ENCODE measurements at regions not wholly inside any gene's neighbourhood (a gene's known extent, or its start where the extent isn't known, plus 50 kb on each side); places are given as distances from the start of the nearest gene placed in this dataset.
A peak's percentile ranks its signal among the peaks of the same experiment; 100 is the strongest.

DNA sequence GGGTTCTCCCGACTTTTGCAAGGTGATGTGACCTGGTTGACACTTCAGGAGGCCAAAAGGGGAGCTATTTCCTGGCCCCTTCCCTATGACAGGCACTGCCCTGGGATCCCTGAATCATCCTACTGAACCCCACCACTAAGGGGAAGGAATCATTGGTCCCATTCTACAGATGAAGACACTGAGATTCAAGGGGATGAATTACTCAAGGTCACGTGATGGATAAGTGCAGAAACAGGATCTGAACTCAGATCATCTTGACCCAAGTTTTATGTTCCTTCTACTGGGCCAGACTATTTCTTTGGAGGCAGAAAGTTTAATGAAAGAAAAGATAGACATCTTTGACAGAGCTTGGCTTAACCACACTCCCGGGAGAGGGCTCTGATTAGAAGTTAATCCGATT is 258.7 kb downstream of the RRAGC start:
- no peaks in the 10 kb centered on the region for H4K20me1 ChIP-seq (replicated peaks; ENCODE audit: control insufficient read depth, insufficient read depth, low read length)
- no peak overlapping the region for H3K27ac ChIP-seq (ENCODE audit: extremely low read depth, low read depth, low read length)
- no peaks in the 10 kb centered on the region for H3K36me3 ChIP-seq (ENCODE audit: control insufficient read depth, insufficient read depth, low read length)
- no peak overlapping the region for H3K4me3 ChIP-seq
- TF ChIP-seq RBM25 (IDR thresholded peaks at IDR 0.05; ENCODE audit: low read depth, low read length, severe bottlenecking): peak; percentile 58
- no peak for TF ChIP-seq ZKSCAN3 (CRISPR knock-in tag; IDR thresholded peaks at IDR 0.05)
- no peak for TF ChIP-seq CTBP1 (IDR thresholded peaks at IDR 0.05; ENCODE audit: borderline replicate concordance)
- no peak for TF ChIP-seq FOXA3 (CRISPR knock-in tag; conservative IDR thresholded peaks at IDR 0.05 in 1 of 2, IDR thresholded peaks at IDR 0.05 in 1 of 2)
- TF ChIP-seq RAD51 (IDR thresholded peaks at IDR 0.05; ENCODE audit: borderline replicate concordance, low read depth): peak; percentile 58; the same call in 1 of the 2 replicates
- TF ChIP-seq CHD4 (IDR thresholded peaks at IDR 0.05; ENCODE audit: insufficient read depth, insufficient replicate concordance, low read depth, low read length, poor library complexity, severe bottlenecking): no peak
- TF ChIP-seq, protein P1, sequence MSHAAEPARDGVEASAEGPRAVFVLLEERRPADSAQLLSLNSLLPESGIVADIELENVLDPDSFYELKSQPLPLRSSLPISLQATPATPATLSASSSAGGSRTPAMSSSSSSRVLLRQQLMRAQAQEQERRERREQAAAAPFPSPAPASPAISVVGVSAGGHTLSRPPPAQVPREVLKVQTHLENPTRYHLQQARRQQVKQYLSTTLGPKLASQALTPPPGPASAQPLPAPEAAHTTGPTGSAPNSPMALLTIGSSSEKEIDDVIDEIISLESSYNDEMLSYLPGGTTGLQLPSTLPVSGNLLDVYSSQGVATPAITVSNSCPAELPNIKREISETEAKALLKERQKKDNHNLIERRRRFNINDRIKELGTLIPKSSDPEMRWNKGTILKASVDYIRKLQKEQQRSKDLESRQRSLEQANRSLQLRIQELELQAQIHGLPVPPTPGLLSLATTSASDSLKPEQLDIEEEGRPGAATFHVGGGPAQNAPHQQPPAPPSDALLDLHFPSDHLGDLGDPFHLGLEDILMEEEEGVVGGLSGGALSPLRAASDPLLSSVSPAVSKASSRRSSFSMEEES (CRISPR knock-in tag; IDR thresholded peaks at IDR 0.05): peak; percentile 94
- no peak for TF ChIP-seq ZFP1 (CRISPR knock-in tag; IDR thresholded peaks at IDR 0.05)
- no peak for TF ChIP-seq FOXA1 (IDR thresholded peaks at IDR 0.05; ENCODE audit: borderline replicate concordance)
- TF ChIP-seq, protein P2, sequence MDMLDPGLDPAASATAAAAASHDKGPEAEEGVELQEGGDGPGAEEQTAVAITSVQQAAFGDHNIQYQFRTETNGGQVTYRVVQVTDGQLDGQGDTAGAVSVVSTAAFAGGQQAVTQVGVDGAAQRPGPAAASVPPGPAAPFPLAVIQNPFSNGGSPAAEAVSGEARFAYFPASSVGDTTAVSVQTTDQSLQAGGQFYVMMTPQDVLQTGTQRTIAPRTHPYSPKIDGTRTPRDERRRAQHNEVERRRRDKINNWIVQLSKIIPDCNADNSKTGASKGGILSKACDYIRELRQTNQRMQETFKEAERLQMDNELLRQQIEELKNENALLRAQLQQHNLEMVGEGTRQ (CRISPR knock-in tag; IDR thresholded peaks at IDR 0.05): peak; percentile 52
- TF ChIP-seq, protein P3, sequence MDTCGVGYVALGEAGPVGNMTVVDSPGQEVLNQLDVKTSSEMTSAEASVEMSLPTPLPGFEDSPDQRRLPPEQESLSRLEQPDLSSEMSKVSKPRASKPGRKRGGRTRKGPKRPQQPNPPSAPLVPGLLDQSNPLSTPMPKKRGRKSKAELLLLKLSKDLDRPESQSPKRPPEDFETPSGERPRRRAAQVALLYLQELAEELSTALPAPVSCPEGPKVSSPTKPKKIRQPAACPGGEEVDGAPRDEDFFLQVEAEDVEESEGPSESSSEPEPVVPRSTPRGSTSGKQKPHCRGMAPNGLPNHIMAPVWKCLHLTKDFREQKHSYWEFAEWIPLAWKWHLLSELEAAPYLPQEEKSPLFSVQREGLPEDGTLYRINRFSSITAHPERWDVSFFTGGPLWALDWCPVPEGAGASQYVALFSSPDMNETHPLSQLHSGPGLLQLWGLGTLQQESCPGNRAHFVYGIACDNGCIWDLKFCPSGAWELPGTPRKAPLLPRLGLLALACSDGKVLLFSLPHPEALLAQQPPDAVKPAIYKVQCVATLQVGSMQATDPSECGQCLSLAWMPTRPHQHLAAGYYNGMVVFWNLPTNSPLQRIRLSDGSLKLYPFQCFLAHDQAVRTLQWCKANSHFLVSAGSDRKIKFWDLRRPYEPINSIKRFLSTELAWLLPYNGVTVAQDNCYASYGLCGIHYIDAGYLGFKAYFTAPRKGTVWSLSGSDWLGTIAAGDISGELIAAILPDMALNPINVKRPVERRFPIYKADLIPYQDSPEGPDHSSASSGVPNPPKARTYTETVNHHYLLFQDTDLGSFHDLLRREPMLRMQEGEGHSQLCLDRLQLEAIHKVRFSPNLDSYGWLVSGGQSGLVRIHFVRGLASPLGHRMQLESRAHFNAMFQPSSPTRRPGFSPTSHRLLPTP (IDR thresholded peaks at IDR 0.05; ENCODE audit: borderline replicate concordance, extremely low read depth, insufficient read length): no peak
- TF ChIP-seq ESRRA (IDR thresholded peaks at IDR 0.05; ENCODE audit: borderline replicate concordance, low read depth): peak; percentile 47; the same call in 1 of the 2 replicates
- no peak for TF ChIP-seq EP300 (IDR thresholded peaks at IDR 0.05; ENCODE audit: low read length)
- TF ChIP-seq, protein P4, sequence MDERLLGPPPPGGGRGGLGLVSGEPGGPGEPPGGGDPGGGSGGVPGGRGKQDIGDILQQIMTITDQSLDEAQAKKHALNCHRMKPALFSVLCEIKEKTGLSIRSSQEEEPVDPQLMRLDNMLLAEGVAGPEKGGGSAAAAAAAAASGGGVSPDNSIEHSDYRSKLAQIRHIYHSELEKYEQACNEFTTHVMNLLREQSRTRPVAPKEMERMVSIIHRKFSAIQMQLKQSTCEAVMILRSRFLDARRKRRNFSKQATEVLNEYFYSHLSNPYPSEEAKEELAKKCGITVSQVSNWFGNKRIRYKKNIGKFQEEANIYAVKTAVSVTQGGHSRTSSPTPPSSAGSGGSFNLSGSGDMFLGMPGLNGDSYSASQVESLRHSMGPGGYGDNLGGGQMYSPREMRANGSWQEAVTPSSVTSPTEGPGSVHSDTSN (CRISPR knock-in tag; IDR thresholded peaks at IDR 0.05; ENCODE audit: low read depth): no peak
- TF ChIP-seq, protein P4 (tag; conservative IDR thresholded peaks at IDR 0.05; ENCODE audit: low read depth): no peak
- TF ChIP-seq CBFA2T2 (conservative IDR thresholded peaks at IDR 0.05): 0 out of 2 replicates have a peak, but pooled peaks have one; percentile 16
- DNase-seq (ENCODE audit: extremely low read depth in 1 of 4, low spot score in 3 of 4) (no peak), FAIRE-seq (no peak), ATAC-seq (no peak)
- H3K4me1 ChIP-seq (replicated peaks in 1 of 2; ENCODE audit: control insufficient read depth in 2 of 2, insufficient read depth in 2 of 2, low read length in 2 of 2): no peaks in the 10 kb centered on the region
- H2AFZ ChIP-seq (ENCODE audit: low read depth, low read length): no peak overlapping the region
- H3K4me2 ChIP-seq (ENCODE audit: insufficient read depth, low read length): no peak overlapping the region
- H3K9ac ChIP-seq (ENCODE audit: insufficient read depth in 1 of 2, low read depth in 2 of 2, low read length in 2 of 2): no peak overlapping the region
- in situ Hi-C loops (cut with MboI) (no loop called here), intact Hi-C loops (cut with micrococcal nuclease) (no loop called here)
- no peaks in the 10 kb centered on the region for H3K9me1 ChIP-seq (ENCODE audit: control insufficient read depth, insufficient read depth, low read length)
- peaks cover 16 to 42% of the 10 kb centered on the region in 2 experiments for H3K27me3 ChIP-seq (ENCODE audit: control insufficient read depth in 2 of 2, insufficient read depth in 2 of 2, low read length in 2 of 2)
- CTCF ChIA-PET (ENCODE audit: low intra/inter-chr PET ratio): no interaction called here
- no TSS peak for BruUV-seq (replicated peaks)
- POLR2A ChIA-PET: no interaction called here
- 2% methylated on average over 4 of the region's 4 CpGs for WGBS (ENCODE audit: insufficient coverage, low coverage, missing lambda C conversion rate)
- no peaks in the 10 kb centered on the region for H3K9me3 ChIP-seq (replicated peaks; ENCODE audit: control insufficient read depth, insufficient read depth, low read depth, low read length)
- H3K79me2 ChIP-seq (ENCODE audit: control insufficient read depth, insufficient read depth, low read length): no peaks in the 10 kb centered on the region

Data from K562 (cell line).